HL-60 (cell line): ENCODE measurements at regions not wholly inside any gene's neighbourhood (a gene's known extent, or its start where the extent isn't known, plus 50 kb on each side); places are given as distances from the start of the nearest gene placed in this dataset.

Source experiments
- DNase-seq, 2 experiments: peaks; one replicate each; pipeline ENCODE4 v3.0.0-alpha.2; 2010 to 2020; ENCODE audit warnings: low read depth in 1 of 2, low spot score in 1 of 2
- H3K27ac ChIP-seq: fragments of 250-450 bp; sonication (Bioruptor Pico); replicated peaks from 2 replicates; pipeline ENCODE4 v1.5.1; 2020; ENCODE audit warnings: mild to moderate bottlenecking, moderate library complexity
- H3K27me3 ChIP-seq: fragments of 250-450 bp; sonication (Bioruptor Pico); 2 replicates; pipeline ENCODE4 v1.5.1; 2021; ENCODE audit warnings: mild to moderate bottlenecking, moderate library complexity; ENCODE audit not compliant: insufficient read depth, poor library complexity, severe bottlenecking
- H3K4me3 ChIP-seq: replicated peaks from 2 replicates; pipeline ENCODE4 v1.5.1; 2011; ENCODE audit warnings: mild to moderate bottlenecking, control low read depth, low read length; ENCODE audit not compliant: insufficient read depth
- CTCF ChIP-seq: IDR thresholded peaks from one replicate; pipeline ENCODE4 v1.5.1; 2011; ENCODE audit warnings: low read length, control low read depth, inconsistent platforms; ENCODE audit not compliant: insufficient read depth
- GABPA ChIP-seq: IDR thresholded peaks from 2 replicates; pipeline ENCODE4 v1.6.1; 2012; ENCODE audit warnings: low read depth
- POLR2AphosphoS5 ChIP-seq: IDR thresholded peaks from 2 replicates; pipeline ENCODE4 v1.6.1; 2012; ENCODE audit warnings: low read depth
- SPI1 ChIP-seq: IDR thresholded peaks from 2 replicates; pipeline ENCODE4 v1.6.1; 2012; ENCODE audit warnings: low read depth, mild to moderate bottlenecking, borderline replicate concordance
- TF ChIP-seq, protein P1 (sequence below): IDR thresholded peaks from 2 replicates; pipeline ENCODE4 v1.6.1; 2012; ENCODE audit warnings: low read depth; ENCODE audit not compliant: insufficient replicate concordance

- Histone ChIP-seq H3K27me3 (no peaks in the 10 kb centered on the region), H3K27ac (no peak overlapping the region), H3K4me3 (no peak overlapping the region)
- peak in 1 of 2 experiments; percentile 1 for DNase-seq
- TF ChIP-seq POLR2AphosphoS5 (no peak), GABPA (no peak), SPI1 (no peak), CTCF (no peak)
- TF ChIP-seq, protein P1, sequence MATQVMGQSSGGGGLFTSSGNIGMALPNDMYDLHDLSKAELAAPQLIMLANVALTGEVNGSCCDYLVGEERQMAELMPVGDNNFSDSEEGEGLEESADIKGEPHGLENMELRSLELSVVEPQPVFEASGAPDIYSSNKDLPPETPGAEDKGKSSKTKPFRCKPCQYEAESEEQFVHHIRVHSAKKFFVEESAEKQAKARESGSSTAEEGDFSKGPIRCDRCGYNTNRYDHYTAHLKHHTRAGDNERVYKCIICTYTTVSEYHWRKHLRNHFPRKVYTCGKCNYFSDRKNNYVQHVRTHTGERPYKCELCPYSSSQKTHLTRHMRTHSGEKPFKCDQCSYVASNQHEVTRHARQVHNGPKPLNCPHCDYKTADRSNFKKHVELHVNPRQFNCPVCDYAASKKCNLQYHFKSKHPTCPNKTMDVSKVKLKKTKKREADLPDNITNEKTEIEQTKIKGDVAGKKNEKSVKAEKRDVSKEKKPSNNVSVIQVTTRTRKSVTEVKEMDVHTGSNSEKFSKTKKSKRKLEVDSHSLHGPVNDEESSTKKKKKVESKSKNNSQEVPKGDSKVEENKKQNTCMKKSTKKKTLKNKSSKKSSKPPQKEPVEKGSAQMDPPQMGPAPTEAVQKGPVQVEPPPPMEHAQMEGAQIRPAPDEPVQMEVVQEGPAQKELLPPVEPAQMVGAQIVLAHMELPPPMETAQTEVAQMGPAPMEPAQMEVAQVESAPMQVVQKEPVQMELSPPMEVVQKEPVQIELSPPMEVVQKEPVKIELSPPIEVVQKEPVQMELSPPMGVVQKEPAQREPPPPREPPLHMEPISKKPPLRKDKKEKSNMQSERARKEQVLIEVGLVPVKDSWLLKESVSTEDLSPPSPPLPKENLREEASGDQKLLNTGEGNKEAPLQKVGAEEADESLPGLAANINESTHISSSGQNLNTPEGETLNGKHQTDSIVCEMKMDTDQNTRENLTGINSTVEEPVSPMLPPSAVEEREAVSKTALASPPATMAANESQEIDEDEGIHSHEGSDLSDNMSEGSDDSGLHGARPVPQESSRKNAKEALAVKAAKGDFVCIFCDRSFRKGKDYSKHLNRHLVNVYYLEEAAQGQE = no peak
These were observed 60.8 kb downstream of the FOXD1 start for GRCh38 chr5:73387601-73388305.

GRCh38 chr5:73387149-73387591 lies 61.4 kb downstream of the FOXD1 start:
- Histone ChIP-seq H3K4me3 (no peak overlapping the region), H3K27me3 (no peaks in the 10 kb centered on the region), H3K27ac (no peak overlapping the region)
- DNase-seq = no peak
- TF ChIP-seq GABPA = no peak
- TF ChIP-seq, protein P1 = no peak
- TF ChIP-seq CTCF = no peak
- no peak for TF ChIP-seq POLR2AphosphoS5

DNA sequence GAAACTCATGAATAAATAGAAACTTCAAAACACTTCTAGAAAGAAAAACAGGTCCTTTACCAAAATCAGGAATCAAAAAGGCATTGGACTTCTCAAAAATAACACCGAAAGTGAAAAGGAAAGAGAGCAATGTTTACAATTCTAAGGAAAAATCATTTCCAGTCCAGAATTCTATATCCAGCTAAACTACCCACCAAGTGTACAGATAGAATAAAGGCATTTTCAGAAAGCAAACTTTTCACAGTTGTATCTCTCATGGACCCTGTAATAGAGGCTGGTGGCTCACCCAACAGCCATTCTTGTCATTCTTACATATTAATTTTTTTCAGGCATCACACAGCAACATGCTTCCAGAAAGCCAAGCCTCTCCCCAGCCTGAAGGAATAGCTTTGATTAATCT lies 63.7 kb downstream of the FOXD1 start:
- TF ChIP-seq CTCF (no peak), POLR2AphosphoS5 (no peak)
- Histone ChIP-seq H3K27me3 (peaks cover 5% of the 10 kb centered on the region), H3K27ac (no peak overlapping the region), H3K4me3 (no peak overlapping the region)
- no peak for DNase-seq

- Histone ChIP-seq H3K4me3 (no peak overlapping the region), H3K27ac (no peak overlapping the region), H3K27me3 (peaks cover 5% of the 10 kb centered on the region)
- TF ChIP-seq, protein P1 = no peak
- TF ChIP-seq CTCF = no peak
- no peak for TF ChIP-seq SPI1
- TF ChIP-seq POLR2AphosphoS5 = no peak
- TF ChIP-seq GABPA = no peak
- no peak for DNase-seq
These were observed 66.2 kb downstream of the FOXD1 start for GRCh38 chr5:73382401-73382740.
